Activated CD4-positive, CD25-positive, alpha-beta regulatory T cell treated with anti-CD3 and anti-CD28 coated beads, Interleukin-2, amount 50 U/mL, for 72 hours (primary cell): ENCODE measurements at regions not wholly inside any gene's neighbourhood (a gene's known extent, or its start where the extent isn't known, plus 50 kb on each side); places are given as distances from the start of the nearest gene placed in this dataset.

Experiments
- DNase-seq: peaks from one replicate; pipeline ENCODE4 v3.0.0; 2021

DNA sequence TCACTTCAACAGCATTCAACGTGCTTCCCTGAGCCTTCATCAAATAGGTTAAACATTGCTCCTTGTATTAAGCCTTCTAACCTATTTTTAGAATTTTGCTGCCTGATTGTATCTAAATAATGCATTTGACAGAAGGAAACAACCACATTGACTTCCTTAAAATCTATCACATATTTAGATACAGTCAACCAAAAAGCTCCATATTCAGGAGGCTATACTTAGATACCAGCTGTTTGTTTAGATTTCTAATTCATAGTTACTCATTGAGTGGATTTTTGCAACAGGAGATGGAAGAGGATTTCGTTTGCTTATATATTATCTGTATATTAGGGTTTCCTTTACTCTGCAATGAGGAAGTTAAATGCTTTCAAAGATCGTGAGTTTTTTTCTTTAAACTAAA is 241.1 kb upstream of the PPP1R2C start:
- no peak for DNase-seq

DNA sequence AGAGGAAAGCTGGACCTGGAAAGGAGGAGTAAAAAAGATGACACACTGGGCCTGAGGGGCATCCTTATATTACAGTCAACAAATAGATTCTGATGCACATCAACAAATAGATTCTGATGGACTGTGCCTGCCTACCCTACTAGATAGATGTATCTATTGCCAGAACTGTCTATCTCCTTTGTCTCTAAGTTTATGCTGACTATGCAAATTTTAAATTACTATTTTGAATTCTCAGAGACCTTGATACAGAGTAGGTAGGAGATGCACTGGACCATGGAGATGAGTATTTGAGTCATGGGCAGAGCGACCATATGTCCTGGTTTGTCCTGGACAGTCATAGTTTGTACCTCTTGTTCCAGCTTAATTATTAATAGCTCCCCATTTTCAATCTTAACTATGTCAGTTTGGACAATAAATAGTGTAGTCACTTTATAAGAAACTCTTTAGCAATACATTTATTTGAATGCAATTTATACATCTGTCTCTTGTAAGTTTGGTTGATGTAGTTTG is 247.9 kb upstream of the PPP1R2C start:
- DNase-seq: no peak

DNA sequence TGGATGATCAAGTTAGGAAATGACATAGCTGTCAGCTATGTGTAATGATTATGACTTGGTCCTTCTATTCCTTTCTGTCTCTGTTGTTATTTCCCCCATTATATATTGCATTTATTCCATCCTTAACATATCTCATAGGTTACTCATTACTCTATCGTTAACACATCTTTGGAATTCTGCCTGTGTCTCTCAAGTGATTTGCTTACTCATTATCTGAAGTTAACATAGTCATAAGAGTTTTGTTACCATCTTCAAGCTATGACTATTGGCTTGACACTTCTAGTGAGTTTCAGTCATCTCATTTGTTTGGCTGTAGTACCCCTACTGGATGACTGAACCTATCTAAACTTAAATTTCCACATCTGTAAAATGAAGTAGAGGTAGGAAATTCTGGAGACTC is 286.1 kb upstream of the PPP1R2C start:
- DNase-seq: no peak

GRCh38 chrX:43065978-43066377 is 288.0 kb upstream of the PPP1R2C start:
- DNase-seq: no peak

GRCh38 chrX:43068639-43069038 is 290.7 kb upstream of the PPP1R2C start:
- DNase-seq: no peak

- DNase-seq: no peak
Observed at GRCh38 chrX:43083016-43083415, 305.1 kb upstream of the PPP1R2C start.

DNA sequence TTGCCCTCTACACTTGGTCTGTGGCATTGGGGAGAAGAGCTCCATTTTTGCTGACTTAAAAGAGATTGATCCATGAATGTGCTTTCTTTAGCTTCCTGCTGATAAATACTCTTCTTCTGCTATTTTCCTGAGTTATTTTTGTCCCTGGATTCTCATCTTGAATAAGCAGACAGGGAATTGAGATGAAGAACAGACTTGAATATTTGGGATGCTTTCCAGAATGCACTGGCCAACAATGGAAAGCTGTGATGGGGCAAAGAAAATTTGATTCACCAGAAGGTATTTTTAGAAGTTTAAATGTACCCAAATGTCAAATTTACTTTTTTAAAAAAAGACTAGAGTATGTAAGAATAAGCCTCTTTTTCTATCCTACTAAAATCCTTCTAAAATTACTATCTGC is 309.9 kb upstream of the PPP1R2C start:
- no peak for DNase-seq

- no peak for DNase-seq
Observed at GRCh38 chrX:43096830-43097229, 318.9 kb upstream of the PPP1R2C start.

DNA sequence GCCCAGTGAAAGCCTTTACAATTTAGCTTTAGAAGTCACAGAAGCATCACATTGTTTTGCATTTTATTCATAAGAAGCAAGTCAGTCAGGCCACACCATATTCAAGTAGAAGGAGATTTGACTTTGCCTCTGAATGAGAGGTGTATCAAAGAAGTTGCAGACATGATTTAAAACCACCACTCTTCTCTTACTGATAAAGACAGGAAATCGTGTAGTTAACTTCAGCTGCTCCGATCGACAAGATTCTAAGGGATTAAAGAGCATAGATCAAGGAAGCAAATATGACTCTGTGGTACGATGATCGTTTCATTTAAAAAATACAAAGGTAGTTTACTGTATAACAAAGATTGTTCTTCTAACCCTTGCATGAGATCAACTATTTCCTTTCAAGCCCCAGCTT is 328.0 kb upstream of the PPP1R2C start:
- no peak for DNase-seq

GRCh38 chrX:43108828-43109227 is 330.9 kb upstream of the PPP1R2C start:
- DNase-seq: no peak

DNA sequence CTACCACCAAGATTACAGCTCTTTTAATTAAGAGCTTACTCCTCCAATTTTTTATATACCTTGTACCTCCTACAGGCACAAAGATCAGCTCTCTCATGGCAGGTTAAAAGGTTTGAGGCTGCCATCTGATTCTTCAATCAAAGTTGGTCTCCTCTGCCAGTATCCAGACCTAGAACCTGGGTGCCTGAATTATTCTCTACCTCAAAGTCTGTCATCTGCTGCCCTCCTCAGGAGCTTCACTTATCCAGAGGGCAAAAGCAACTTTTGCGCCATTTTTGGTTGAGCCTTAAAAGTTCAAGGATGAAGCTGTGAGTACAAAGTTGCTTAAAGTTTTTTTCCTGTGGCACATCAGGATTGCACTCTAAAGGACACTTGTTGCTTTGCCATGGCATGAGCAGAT is 343.7 kb upstream of the PPP1R2C start:
- DNase-seq: no peak

- no peak for DNase-seq
Observed at GRCh38 chrX:43139645-43140044, 361.7 kb upstream of the PPP1R2C start.

- no peak for DNase-seq
Observed at GRCh38 chrX:43140582-43140981, 362.6 kb upstream of the PPP1R2C start.

DNA sequence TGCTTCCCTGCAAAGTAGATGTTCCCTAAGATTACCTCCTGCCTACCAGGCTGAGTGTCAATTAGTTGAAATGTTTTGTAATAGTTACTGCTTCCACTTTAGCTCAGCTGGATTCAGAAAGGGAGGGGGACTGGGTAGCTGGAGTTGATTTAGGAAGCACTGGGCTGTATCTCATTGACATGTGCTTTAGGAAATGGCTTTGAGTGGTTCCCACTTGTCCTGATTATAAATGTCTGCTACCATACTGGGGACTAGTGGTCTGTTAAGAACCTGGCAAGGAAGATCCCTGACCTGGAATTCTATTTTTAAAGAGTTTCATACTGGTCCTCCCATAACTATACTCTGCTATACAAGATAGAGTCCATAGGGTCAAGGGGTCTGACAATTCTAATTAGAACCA is 363.9 kb upstream of the PPP1R2C start:
- DNase-seq: no peak

DNA sequence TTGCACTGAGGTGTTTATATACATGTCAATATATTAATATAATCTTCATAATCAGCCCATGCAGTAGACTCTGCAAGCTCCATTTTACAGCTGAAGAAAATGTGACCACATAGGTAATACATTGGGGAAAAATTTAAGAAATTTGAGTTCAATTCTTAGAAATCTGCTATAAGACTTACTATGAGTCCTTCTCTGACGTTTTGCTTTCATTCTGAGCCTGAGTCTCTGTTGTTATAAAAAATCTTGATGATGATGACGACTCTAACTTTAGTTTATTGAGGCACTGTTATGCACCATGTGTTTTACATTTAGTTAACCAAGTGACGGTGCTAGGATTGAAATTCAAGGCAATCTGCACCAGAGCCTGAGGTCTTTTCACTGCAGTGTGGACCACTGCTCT is 370.3 kb upstream of the PPP1R2C start:
- no peak for DNase-seq

DNA sequence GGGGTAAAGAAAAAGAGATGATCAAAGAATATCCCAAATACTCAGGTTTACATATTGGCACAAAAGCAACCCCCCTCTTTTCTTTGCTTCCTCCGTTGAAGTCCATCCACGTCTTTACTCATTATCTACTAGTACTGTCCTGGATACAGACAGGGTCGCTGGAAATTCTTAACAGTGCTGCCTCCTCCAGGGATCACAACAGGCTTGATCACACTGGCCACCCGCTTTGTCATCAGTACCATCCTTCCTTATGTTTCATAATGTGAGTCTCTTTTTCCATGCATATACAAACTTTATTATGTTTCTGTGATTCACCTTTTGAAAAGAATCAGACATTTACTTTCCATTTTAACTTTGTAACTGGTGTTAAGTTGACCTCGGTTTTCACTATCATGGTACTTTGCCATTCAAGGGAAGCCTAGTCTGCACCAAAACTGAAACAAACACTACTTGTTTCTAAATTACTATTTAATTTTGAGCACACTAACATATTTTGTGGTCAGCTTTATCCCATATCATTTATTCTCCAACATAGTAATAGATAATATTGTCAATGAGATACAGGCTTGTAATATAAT is 387.5 kb upstream of the PPP1R2C start:
- no peak for DNase-seq

DNA sequence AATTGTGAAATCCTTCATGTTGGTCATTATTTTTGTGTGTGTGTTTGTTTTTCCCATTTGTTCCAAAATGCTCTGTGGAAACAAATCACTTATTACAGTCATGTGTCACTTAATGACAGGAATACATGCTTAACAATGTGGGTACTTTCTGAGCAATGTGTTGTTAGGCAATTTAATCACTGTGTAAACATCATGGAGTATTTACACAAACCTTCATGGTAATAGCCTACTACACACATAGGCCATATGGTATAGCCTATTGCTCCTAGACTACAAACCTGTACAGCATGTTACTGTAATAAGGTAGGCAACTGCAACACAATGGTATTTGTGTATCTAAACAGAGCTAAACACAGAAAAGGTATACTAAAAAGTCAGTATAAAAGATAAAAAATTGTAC is 388.9 kb upstream of the PPP1R2C start:
- no peak for DNase-seq

GRCh38 chrX:43175434-43175833 is 397.5 kb upstream of the PPP1R2C start:
- DNase-seq: no peak

DNA sequence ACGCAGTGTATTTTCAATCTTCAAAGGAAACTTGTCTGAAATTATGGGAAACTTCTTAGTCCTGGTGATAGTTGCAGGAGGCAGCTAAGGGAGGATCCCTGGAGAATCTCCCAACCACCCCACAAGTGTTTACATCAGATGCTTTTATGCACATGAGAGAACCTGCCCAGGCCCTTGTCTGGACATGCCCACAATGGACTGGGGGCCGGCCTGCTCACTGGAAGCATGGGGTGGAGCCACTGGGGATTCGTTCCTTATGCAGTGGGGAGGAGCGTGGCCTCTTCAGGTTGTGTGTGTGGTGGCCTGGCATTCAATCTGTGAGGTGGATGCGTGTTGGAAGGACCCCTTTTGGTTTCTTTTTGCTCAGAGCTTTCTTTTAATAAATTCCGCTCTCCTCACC is 398.7 kb upstream of the PPP1R2C start:
- no peak for DNase-seq

DNA sequence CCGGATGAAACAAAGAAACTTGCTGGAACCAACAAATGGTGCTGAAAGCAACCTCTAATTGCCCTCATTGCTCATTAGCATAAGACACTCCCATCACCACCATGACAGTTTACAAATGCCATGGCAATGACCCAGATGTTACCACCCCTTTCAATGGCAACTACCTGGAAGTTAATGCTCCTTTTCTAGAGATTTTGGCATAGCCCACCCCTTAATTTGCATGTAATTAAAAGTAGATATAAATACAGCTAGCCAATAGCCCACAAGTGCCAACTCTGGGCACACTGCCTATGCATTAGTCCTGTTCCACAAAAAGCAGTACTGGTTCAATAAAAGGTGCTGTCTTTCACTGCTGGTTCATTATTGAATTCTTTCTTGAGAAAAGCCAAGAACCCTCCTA is 410.3 kb upstream of the PPP1R2C start:
- no peak for DNase-seq

DNA sequence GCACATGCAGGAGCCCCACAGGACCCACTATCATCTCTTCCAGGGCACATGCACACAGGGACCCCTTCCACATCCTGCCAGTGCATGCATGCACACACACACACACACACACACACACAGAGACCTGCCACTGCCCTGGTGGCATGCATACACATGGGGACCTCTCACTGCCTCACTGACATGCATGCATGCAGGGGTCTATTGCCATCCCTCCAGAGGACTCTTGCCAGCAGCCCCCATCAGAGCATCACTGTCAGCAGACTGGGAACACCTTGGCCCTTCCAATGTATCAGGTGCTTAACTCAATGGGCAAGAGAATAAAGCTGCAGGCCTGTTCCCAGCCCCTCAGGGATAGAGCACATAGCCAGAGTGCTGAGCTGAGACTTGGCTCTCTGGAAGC is 433.6 kb upstream of the PPP1R2C start:
- no peak for DNase-seq

- no peak for DNase-seq
Observed at GRCh38 chrX:43218198-43218597, 437.9 kb upstream of the MAOA start.

DNA sequence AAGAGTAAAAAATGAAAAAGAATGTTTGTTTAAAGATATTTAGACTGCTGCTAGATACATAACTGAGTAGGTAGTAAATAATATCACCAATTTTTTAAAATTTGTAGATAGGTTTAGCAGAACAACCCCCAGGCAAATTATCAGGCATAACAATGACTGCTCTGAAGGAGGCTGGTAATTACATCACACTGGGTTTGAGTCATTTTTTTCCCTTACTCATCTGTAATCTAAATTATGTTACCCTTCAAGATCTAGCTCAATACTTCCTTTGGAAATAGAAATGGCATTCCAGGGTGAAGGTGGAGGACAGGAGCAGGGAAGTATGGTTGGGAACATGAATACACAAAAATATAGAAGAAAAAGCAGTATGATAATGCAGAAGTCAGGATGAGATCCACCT is 431.6 kb upstream of the MAOA start:
- no peak for DNase-seq

- no peak for DNase-seq
Observed at GRCh38 chrX:43225626-43226328, 430.3 kb upstream of the MAOA start.

DNA sequence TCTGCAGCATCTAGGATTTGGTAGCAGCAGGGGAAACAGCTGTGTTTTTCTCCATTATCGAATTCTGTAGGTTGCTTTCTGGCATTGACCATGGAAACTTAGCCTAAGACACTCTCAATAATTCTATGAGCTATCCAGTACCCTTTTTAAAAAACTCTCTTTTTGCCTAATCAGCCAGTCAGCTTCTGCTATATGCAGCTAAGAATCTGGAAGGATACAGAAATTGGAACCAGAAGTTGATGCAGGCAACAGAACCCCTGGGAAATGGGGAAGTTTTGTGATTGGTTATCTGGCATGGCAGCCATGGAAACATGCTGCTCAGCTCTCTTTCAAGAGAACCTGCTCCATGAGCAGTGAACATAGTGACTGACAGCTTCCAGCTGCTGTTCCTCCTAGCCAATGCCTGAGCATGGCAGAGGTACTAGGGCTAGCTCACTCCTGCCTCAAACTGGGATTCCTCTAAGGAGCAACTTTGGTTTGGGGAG is 417.6 kb upstream of the MAOA start:
- no peak for DNase-seq
